Renal cortex interstitium (tissue), 11 donors: ENCODE measurements at regions not wholly inside any gene's neighbourhood (a gene's known extent, or its start where the extent isn't known, plus 50 kb on each side); places are given as distances from the start of the nearest gene placed in this dataset.
"Not testable (repeated sequence)": the region's sequence is repeated elsewhere in the genome, so short reads cannot be mapped to it uniquely, and the experiment has no call there.

ENCODE experiments used
- DNase-seq, 11 donors: peaks; one replicate each; pipeline ENCODE4 v3.0.0-alpha.2; 2013; ENCODE audit warnings: low read depth in 9 of 11, low spot score in 4 of 11; ENCODE audit errors: extremely low read depth in 1 of 11

DNA sequence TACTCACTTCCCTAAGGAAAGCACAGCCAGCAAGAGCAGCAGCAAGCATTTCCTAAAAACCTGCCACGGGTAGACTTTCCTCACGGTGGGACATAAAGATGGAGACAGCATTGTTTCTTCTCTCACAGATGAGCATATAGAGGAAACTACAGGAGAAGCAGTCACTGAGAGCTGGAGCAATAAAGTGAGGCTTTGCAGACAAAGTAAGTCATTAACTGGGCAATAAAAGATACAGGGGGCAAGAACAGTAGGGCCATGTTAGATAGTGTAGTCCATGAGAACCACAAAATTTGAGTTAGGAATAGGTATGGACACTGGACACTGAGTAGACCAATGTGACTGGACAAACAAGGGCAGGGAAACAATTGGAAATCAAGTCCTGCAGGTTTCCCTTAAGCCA, 240.1 kb upstream of the NFIA start:
- no peak for DNase-seq

DNA sequence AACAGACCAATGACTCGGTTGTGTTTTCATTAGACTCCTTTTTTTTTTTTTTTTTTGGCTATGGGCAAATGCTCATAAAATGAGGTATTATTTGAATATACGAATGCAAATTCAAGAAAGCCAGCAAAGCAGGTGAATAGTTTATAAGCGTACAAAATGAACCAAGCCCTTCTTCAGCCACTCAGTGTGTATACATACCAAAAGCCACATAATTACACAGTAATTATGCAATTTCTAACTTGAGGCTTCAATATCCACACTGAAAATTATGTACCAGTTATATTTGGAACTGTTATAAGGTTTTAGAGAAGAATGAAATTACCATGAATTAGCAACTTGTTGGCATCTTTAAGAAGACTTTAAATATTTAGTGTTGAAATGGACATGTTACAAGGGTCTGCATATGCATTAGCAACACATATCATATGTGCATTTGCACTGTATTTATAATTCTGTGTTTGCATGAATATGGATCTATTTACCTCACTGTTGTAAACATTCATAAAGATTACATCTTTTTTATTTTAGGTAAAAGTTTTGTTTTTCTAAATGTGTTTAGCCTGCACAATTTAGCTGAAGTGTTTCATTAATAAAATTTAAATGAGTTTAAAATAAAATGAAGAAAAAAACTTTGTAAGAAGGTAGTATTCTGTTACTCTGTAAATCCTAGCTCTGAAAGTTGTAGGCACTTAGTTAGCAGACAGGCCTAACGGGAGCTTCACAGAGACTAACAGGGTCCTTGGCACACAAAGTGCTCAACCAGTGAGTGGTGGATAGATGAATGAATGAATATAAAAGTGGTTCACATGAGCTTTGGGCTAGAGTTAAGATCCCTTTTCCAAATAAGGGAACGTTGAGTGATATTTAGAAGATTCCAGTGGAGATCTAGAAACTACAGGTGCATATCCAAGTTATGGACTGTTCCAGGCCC, 241.0 kb upstream of the NFIA start:
- no peak for DNase-seq

- not testable (repeated sequence) for DNase-seq
Measured at GRCh38 chr1:60840476-60840875, 241.9 kb upstream of the NFIA start.

- no peak for DNase-seq
Measured at GRCh38 chr1:60835649-60836048, 246.7 kb upstream of the NFIA start.

- no peak for DNase-seq
Measured at GRCh38 chr1:60833173-60833572, 249.2 kb upstream of the NFIA start.

DNA sequence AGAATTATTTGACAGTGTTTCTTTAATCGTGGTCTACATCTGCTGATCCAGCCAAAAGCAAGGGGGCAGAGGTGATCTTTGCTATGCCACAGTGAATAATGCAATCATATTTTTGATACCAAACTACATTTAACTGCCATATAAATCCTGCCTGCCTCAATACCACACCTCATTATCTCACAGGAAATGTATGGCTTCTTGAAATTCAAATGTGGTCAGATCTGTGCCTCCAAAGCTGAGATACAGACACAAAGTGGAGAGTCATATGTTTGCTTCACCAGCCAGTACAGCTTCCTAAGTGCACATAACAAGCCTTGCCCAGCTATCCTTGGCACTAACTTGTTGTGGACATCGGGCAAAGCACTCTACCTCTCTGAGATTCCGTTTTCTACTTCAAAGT, 250.0 kb upstream of the NFIA start:
- DNase-seq = no peak

- DNase-seq = no peak
Measured at GRCh38 chr1:60831780-60832179, 250.6 kb upstream of the NFIA start.

DNA sequence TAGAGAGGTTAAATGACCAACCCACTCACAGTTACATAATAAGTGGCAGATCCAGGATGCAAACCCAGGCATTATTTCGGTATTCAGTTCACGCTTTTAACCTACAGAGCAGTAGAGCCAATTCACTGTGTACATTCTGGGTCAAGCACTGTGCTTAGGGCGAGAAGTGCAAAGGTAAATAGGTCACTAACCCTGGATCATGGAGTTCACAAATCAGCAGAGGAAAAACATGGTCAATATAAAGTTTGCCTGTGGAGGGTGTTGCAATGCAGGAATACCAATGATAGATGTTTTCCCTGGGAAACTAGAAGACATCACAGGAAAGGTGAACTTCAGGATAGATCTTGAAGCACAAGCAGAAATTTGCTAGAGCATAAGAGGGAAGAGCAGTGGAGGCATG, 253.4 kb upstream of the NFIA start:
- DNase-seq = no peak

- no peak for DNase-seq
Measured at GRCh38 chr1:60826320-60827094, 255.9 kb upstream of the NFIA start.

DNA sequence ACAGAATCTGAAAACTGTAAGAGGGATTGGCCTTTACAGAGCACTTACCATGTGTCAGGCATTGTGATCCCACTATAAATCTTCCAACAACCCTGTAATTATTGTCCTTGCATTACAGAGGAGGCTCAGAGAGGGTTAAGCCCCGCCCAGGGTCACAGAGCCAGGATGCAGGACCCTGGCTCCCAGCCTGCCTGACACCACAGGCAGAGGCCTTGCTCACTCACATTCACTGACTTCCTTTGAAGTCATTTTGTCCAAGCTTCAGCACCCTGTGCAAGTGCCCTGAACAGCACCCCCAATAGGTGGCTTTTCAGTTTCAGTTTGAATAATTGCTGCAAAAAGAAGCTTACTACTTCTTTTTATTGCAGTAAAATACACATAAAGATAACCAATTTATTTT, 256.8 kb upstream of the NFIA start:
- no peak for DNase-seq

- no peak for DNase-seq
Measured at GRCh38 chr1:60823151-60823550, 259.2 kb upstream of the NFIA start.

DNA sequence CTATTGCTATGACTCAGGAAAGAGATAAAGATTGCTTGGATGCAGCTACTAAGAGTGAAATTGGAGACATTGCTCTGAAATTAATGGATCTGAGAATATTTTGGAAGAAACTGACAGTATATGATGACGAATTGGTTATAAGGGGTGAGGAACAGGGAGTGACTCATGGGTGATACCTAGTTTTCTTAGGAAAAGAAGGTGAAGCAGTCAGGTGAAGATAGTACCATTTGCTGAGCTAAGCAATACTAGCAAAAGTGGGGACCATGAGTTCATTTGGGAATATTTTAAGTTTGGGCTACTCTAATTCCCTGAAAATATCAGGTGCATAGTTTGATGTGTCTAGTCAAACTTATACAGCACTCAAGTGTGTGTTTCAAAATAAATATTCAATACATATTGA, 260.1 kb upstream of the NFIA start:
- DNase-seq = no peak

DNA sequence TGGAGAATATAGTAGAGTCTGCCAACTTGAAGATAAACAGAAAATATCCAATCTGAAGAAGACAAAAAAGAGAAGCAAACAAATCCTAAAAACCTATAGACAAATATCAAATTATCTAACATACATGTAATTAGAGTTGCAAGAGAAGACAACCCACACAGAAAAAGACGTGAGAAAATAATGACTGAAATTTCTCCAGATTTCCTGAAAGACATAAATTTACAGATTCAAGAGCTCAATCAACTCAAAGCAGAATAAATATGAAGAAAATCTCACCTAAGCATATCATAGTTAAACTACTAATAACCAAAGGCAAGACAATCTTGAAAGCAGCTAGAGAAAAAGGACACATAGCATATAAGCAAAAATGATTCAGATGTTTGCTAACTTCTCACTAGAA, 261.2 kb upstream of the NFIA start:
- DNase-seq = no peak

- DNase-seq = no peak
Measured at GRCh38 chr1:60818969-60819701, 263.2 kb upstream of the NFIA start.

DNA sequence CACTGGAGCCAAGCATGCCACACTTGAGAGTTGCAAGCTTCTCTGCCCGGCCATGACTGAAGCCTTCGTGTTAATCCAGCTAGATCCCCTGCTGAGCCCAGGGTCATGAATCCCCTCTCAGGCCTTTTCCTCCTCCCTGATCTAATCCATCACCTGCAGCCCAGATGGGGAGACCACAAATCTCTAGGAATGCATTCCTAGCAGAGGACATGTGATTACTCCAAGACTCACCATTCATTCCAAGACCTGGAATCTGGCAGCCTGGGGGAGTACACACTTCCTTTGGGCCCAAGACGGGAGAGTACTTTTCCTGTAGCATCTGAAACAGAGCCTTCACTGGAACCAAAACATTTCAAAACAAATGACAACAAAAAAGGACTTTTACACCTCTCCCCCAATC, 269.3 kb upstream of the NFIA start:
- DNase-seq = no peak

- no peak for DNase-seq
Measured at GRCh38 chr1:60809204-60809980, 273.0 kb upstream of the NFIA start.

- no peak for DNase-seq
Measured at GRCh38 chr1:60808676-60809075, 273.7 kb upstream of the NFIA start.

DNA sequence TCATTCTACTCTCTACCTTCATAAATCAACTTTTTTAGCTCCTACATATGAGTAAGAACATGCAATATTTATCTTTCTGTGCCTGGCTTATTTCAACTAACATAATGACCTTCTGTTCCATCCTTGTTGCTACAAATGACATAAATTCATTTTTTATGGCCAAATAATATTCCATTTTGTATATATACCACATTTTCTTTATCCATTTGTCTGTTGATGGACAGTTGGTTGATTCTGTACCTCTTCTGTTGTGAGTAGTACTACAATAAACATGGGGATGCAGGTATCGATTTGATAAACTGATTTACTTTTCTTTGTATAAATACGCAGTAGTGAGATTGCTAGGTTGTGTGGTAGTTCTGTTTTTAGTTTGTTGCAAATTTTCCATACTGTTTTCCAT, 279.5 kb upstream of the NFIA start:
- DNase-seq = no peak

- DNase-seq = no peak
Measured at GRCh38 chr1:60797351-60797750, 285.0 kb upstream of the NFIA start.
